ENCODE measurements at regions not wholly inside any gene's neighbourhood (a gene's known extent, or its start where the extent isn't known, plus 50 kb on each side); places are given as distances from the start of the nearest gene placed in this dataset.

DNA sequence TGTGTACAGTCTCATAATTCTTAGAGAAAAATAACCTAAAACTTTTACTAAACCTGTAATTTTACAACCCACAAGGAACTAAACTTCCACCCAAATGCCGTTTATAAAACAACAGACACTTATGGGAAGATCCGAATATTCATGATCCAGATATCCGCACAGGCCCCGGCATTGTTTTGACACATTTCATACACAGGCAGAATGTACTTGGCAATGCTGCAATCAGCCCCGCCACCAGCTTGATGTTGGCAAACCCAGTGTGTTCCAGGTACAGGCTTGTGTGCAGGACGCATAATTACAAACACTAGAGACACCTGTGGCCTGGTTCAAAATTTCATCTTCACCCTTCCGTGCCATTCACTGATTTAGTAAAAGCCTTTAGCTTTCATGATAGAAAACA lies 393.0 kb upstream of the SALL3 start:
- TF ChIP-seq POLR2AphosphoS5 (IDR thresholded peaks at IDR 0.05; ENCODE audit: low read depth, low read length) (no peak), TAF1 (IDR thresholded peaks at IDR 0.05; ENCODE audit: borderline replicate concordance, insufficient read depth, low read length) (no peak), SIN3A (IDR thresholded peaks at IDR 0.05; ENCODE audit: borderline replicate concordance, insufficient read depth, low read length) (no peak), FOXP2 (optimal IDR thresholded peaks at IDR 0.05; ENCODE audit: borderline replicate concordance, extremely low read depth, extremely low read length, insufficient read depth) (no peak)
- TF ChIP-seq, protein P1, sequence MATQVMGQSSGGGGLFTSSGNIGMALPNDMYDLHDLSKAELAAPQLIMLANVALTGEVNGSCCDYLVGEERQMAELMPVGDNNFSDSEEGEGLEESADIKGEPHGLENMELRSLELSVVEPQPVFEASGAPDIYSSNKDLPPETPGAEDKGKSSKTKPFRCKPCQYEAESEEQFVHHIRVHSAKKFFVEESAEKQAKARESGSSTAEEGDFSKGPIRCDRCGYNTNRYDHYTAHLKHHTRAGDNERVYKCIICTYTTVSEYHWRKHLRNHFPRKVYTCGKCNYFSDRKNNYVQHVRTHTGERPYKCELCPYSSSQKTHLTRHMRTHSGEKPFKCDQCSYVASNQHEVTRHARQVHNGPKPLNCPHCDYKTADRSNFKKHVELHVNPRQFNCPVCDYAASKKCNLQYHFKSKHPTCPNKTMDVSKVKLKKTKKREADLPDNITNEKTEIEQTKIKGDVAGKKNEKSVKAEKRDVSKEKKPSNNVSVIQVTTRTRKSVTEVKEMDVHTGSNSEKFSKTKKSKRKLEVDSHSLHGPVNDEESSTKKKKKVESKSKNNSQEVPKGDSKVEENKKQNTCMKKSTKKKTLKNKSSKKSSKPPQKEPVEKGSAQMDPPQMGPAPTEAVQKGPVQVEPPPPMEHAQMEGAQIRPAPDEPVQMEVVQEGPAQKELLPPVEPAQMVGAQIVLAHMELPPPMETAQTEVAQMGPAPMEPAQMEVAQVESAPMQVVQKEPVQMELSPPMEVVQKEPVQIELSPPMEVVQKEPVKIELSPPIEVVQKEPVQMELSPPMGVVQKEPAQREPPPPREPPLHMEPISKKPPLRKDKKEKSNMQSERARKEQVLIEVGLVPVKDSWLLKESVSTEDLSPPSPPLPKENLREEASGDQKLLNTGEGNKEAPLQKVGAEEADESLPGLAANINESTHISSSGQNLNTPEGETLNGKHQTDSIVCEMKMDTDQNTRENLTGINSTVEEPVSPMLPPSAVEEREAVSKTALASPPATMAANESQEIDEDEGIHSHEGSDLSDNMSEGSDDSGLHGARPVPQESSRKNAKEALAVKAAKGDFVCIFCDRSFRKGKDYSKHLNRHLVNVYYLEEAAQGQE (IDR thresholded peaks at IDR 0.05; ENCODE audit: insufficient read depth in 1 of 2, low read depth in 2 of 2, low read length in 2 of 2): no peak

DNA sequence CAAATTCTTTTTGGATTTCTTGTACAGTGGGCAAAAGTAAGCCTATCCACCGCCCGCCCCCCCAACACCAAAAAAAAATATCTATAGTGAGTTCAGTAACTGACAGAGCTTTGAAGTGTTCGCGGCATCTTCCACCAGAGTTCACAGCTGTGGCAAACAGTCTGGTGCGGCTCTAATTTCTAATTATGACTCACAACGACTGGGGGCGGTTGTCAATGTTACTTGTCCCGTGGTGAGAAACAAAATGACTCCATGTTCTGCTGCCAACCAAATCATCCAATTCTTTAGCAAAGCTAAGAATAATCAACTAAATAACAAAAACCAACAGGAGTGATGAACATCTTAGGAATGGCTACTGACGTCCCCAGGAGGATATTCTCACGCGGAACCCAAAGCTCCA lies 392.5 kb upstream of the SALL3 start:
- TF ChIP-seq SIN3A (IDR thresholded peaks at IDR 0.05; ENCODE audit: borderline replicate concordance, insufficient read depth, low read length): no peak
- TF ChIP-seq TAF1 (IDR thresholded peaks at IDR 0.05; ENCODE audit: borderline replicate concordance, insufficient read depth, low read length): no peak
- TF ChIP-seq FOXP2 (optimal IDR thresholded peaks at IDR 0.05; ENCODE audit: borderline replicate concordance, extremely low read depth, extremely low read length, insufficient read depth): no peak
- no peak for TF ChIP-seq POLR2AphosphoS5 (IDR thresholded peaks at IDR 0.05; ENCODE audit: low read depth, low read length)
- TF ChIP-seq, protein P1 (IDR thresholded peaks at IDR 0.05; ENCODE audit: insufficient read depth in 1 of 2, low read depth in 2 of 2, low read length in 2 of 2): no peak

DNA sequence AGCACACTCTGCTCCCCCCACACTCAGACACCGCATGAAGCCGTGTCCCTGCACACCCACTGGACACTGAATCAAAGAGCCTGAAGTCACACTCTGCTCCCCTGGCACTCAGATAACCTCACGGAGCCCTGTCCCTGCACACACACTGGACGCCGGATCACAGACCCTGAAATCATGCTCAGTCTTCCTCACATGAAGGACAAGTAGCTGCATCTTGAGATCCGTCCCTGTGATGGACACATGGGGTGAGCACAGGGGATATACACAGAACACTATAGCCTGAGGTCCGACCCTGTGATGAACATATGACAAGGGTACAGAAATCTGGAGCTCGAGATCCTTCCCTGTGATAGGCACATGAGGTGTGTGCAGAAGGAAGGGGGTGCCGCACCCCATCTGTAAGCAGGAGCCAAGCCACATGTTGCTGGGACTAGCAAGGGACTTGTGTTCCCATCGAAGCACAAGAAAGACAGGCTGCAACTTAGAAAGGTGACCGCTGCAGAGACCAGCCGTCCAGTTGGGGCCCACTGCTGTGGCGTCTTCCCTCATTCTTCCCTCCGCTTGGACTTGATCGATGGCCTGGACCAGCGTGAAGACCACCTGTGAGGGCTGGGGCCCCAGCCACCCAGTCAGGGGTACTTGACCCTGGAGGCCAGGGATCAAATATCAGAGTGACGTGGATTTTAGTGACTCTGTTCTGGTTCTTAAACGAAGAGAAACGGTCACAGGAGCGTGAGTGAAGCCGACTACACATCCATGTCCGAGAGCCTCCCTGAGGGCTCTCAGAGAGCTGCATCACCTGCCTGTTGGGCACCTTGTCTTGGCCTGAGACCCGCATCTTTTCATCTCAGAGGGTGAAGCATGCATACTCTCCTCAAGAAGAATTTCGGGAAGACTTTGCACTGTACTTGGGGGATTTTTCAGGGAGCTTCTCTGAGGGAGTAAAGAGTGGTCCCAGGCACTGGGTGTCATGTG lies 391.7 kb upstream of the SALL3 start:
- TF ChIP-seq FOXP2 (optimal IDR thresholded peaks at IDR 0.05; ENCODE audit: borderline replicate concordance, extremely low read depth, extremely low read length, insufficient read depth) (no peak), SIN3A (IDR thresholded peaks at IDR 0.05; ENCODE audit: borderline replicate concordance, insufficient read depth, low read length) (no peak), TAF1 (IDR thresholded peaks at IDR 0.05; ENCODE audit: borderline replicate concordance, insufficient read depth, low read length) (no peak), POLR2AphosphoS5 (IDR thresholded peaks at IDR 0.05; ENCODE audit: low read depth, low read length) (no peak)
- TF ChIP-seq, protein P1 (IDR thresholded peaks at IDR 0.05; ENCODE audit: insufficient read depth in 1 of 2, low read depth in 2 of 2, low read length in 2 of 2): no peak

DNA sequence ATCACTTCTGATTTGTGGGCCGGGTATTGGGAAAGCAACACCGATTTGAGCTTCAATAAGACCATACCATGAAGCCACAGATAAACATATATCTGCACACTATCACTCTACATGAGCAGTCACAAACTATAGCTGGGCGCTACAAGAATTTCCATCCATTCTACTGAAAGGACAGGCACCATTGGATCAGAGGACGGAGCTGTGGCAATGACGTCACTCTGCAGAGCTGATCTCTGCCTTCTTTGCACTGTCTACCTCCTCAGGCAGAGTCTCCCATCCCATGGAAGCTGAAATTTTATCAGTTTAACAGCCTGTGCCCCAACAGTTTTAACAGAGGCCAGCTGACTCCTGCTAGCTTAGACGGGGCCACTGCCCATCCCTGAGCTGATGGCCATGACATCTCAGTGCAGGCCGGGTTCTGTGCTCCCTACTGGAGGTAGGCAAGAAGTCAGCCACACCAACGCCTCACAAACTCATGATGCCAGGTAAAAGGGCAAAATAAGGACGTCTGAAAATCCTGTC lies 389.6 kb upstream of the SALL3 start:
- no peak for TF ChIP-seq POLR2AphosphoS5 (IDR thresholded peaks at IDR 0.05; ENCODE audit: low read depth, low read length)
- TF ChIP-seq, protein P1 (IDR thresholded peaks at IDR 0.05; ENCODE audit: insufficient read depth in 1 of 2, low read depth in 2 of 2, low read length in 2 of 2): no peak
- no peak for TF ChIP-seq FOXP2 (optimal IDR thresholded peaks at IDR 0.05; ENCODE audit: borderline replicate concordance, extremely low read depth, extremely low read length, insufficient read depth)
- no peak for TF ChIP-seq SIN3A (IDR thresholded peaks at IDR 0.05; ENCODE audit: borderline replicate concordance, insufficient read depth, low read length)
- TF ChIP-seq TAF1 (IDR thresholded peaks at IDR 0.05; ENCODE audit: borderline replicate concordance, insufficient read depth, low read length): no peak
